22Rv1 (cell line): ENCODE measurements at regions not wholly inside any gene's neighbourhood (a gene's known extent, or its start where the extent isn't known, plus 50 kb on each side); places are given as distances from the start of the nearest gene placed in this dataset.

Experiments
- H3K27ac ChIP-seq: fragments of 450-650 bp; 2 replicates; pipeline ENCODE4 v1.5.1; 2017
- ZFX ChIP-seq: fragments of 450-650 bp; IDR thresholded peaks from 2 replicates; pipeline ENCODE4 v1.6.1; 2017; ENCODE audit warnings: antibody characterized with exemption, borderline replicate concordance
- TF ChIP-seq, protein P1 (sequence below): fragments of 450-650 bp; IDR thresholded peaks from 2 replicates; pipeline ENCODE4 v1.5.1; 2017; ENCODE audit warnings: mild to moderate bottlenecking

- TF ChIP-seq ZFX: no peak
- TF ChIP-seq, protein P1, sequence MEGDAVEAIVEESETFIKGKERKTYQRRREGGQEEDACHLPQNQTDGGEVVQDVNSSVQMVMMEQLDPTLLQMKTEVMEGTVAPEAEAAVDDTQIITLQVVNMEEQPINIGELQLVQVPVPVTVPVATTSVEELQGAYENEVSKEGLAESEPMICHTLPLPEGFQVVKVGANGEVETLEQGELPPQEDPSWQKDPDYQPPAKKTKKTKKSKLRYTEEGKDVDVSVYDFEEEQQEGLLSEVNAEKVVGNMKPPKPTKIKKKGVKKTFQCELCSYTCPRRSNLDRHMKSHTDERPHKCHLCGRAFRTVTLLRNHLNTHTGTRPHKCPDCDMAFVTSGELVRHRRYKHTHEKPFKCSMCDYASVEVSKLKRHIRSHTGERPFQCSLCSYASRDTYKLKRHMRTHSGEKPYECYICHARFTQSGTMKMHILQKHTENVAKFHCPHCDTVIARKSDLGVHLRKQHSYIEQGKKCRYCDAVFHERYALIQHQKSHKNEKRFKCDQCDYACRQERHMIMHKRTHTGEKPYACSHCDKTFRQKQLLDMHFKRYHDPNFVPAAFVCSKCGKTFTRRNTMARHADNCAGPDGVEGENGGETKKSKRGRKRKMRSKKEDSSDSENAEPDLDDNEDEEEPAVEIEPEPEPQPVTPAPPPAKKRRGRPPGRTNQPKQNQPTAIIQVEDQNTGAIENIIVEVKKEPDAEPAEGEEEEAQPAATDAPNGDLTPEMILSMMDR: no peak
- no peak overlapping the region for H3K27ac ChIP-seq
Observed at GRCh38 chr6:45775026-45775697, 240.5 kb downstream of the CLIC5 start.

DNA sequence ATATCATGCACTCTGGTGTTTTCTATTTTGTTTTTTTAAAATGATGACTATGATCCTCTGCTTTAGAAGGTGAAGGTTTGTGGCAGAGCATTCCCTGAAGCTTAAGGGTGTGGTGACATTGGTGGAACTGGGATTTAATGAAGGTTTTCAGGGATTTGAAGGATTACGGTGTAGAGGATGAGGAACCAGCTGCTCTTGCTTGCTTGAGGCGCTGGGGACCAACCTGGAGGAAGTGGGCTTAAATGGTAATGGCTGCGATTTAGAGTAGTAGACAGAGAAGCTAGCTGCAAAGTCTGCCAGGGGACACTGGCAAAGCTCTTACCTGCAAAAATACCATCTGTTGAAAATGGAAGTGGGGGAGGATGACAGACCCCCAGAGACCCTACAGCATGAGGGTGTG, 241.8 kb downstream of the CLIC5 start:
- no peak overlapping the region for H3K27ac ChIP-seq
- TF ChIP-seq, protein P1: no peak
- no peak for TF ChIP-seq ZFX

DNA sequence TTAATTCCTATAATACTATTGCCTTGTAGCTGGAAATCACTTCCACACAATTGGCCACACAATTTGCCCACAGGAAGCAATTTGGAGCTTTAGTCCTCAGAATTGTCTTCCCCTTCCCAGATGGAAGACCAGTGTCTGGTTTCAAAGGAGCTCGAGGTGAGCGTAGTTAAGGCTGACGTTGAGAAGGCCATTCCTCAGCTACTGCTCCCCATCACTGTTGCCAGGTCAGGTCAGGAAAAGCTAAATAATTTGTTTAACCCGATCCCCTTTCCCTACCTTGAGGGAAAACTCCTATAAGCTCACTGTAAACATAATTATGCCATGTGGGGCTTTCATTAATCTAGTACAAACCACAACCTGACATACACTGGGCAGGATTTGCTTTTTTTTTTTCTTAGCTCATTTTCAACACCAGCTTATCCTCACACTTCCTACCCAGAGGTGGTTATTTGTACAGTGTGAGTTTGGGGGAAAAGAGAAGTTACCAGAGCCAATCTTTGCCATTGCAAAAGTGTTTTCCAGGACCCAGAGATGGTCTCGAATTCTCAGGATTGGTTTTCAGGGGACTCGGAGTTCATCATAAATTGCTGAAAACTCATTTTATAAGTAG, 242.7 kb downstream of the CLIC5 start:
- no peak for TF ChIP-seq ZFX
- TF ChIP-seq, protein P1: no peak
- H3K27ac ChIP-seq: no peak overlapping the region

DNA sequence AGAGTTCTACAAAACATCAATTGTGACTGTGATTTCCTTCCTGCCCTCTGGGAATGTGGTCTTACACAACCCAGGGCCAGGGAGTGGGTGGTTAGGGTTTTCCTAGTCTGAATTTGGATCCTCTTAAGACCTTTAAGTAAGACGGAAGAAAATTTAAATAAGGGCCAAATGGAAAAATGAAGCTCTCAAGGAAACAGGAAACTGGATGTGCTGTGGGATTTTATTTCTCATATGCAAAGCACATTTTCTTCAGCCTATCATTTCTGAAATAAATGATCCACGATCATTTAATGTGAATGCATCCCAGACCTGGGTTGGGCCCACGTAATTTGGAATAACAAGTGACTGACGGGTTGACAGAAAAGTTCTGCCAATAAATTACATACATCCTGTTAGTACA, 243.6 kb downstream of the CLIC5 start:
- no peak for TF ChIP-seq ZFX
- TF ChIP-seq, protein P1: no peak
- no peak overlapping the region for H3K27ac ChIP-seq

- TF ChIP-seq ZFX: no peak
- no peak overlapping the region for H3K27ac ChIP-seq
Observed at GRCh38 chr6:45763281-45763680, 252.4 kb downstream of the CLIC5 start.

DNA sequence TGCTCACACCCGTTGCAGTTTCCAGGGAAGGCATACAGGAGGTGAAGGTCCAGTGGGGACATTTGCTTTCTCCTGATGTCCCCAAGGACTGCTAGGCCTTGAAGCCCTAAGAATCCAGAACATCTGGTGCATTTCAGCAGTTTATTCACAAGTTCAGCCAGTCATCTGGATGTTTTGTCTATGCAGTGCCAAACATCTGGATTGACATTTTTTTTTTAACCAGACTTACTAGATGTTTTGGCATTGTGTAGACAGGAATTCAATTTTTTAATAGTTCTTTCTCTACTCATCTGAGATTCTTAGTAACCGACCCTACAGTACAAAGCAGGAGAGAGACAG, 256.2 kb downstream of the CLIC5 start:
- H3K27ac ChIP-seq: no peak overlapping the region
- TF ChIP-seq, protein P1: no peak
- no peak for TF ChIP-seq ZFX

DNA sequence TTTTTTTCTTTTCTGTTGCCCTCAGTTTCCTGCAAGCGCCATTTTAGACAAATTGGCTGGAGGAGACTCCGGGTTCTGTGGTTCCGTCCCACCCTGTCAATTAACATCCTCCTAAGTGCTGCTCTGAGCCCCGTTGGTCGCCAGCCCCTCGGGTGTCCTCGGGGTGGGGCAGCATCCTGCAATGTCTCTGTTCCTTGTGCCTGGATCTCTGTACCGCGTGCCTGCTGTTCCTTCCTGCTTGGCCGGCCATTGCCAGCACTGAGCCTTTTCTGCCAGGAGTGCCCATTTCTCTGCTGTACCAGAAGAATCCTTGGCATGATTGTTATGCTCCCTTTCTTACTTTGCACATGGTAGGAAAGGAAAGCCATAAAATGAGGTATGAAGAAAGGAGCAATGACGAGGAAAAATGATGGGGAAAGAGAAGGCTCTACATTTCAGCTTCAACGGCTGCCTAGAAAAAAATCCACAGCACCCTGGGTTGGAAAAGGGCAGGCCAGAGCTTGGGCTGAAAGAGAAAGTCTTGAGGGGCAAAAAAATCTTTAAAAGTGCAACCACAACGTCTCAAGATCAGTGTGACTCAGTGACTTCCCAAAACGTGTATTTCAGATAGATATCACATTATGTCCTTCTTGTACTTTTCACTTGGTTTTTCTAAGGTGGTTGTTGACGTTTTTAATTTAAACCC, 256.7 kb downstream of the CLIC5 start:
- TF ChIP-seq ZFX: no peak
- TF ChIP-seq, protein P1: no peak
- H3K27ac ChIP-seq: no peak overlapping the region
